IMR-90 (cell line): ENCODE measurements at regions not wholly inside any gene's neighbourhood (a gene's known extent, or its start where the extent isn't known, plus 50 kb on each side); places are given as distances from the start of the nearest gene placed in this dataset.

Experiments used
- CHD1 ChIP-seq: IDR thresholded peaks from 2 replicates; pipeline ENCODE4 v1.6.1; 2012; ENCODE audit warnings: low read depth, low read length, improper control_type of control experiment
- NFE2L2 ChIP-seq: fragments of 150-350 bp; IDR thresholded peaks from 2 replicates; pipeline ENCODE4 v1.6.1; 2016; ENCODE audit warnings: low read depth, mild to moderate bottlenecking, low read length
- POLR2A ChIP-seq: IDR thresholded peaks from 2 replicates; pipeline ENCODE4 v1.6.1; 2012; ENCODE audit warnings: mild to moderate bottlenecking, low read depth, low read length
- RAD21 ChIP-seq: IDR thresholded peaks from 2 replicates; pipeline ENCODE4 v1.6.1; 2012; ENCODE audit warnings: low read length, improper control_type of control experiment
- RCOR1 ChIP-seq: IDR thresholded peaks from 2 replicates; pipeline ENCODE4 v1.6.1; 2012; ENCODE audit warnings: mild to moderate bottlenecking, low read length, improper control_type of control experiment; ENCODE audit not compliant: insufficient replicate concordance
- TF ChIP-seq, protein P1 (sequence below): conservative IDR thresholded peaks from 2 replicates; pipeline ENCODE4 v1.5.1; 2012; ENCODE audit warnings: mild to moderate bottlenecking, low read depth, low read length, improper control_type of control experiment
- TF ChIP-seq, protein P2 (sequence below): fragments of 150-350 bp; IDR thresholded peaks from 2 replicates; pipeline ENCODE4 v1.6.1; 2017; ENCODE audit warnings: mild to moderate bottlenecking, antibody characterized with exemption, low read length, low read depth

DNA sequence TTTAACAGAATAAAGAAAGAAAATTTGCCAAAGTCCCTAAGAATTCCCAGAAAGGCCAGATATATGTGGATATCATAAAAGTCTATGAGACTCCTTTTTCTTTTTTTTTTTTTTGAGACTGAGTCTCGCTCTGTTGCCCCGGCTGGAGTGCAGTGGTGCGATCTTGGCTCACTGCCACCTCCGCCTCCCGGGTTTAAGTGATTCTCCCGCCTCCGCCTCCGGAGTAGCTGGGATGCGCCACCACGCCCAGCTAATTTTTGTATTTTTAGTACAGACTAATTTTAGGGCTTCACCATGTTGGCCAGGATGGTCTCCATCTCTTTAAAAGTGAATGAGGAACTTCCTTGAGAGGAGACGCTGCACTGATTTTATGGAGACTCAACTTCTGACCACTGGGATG, 335.2 kb downstream of the FBXO15 start:
- TF ChIP-seq, protein P1, sequence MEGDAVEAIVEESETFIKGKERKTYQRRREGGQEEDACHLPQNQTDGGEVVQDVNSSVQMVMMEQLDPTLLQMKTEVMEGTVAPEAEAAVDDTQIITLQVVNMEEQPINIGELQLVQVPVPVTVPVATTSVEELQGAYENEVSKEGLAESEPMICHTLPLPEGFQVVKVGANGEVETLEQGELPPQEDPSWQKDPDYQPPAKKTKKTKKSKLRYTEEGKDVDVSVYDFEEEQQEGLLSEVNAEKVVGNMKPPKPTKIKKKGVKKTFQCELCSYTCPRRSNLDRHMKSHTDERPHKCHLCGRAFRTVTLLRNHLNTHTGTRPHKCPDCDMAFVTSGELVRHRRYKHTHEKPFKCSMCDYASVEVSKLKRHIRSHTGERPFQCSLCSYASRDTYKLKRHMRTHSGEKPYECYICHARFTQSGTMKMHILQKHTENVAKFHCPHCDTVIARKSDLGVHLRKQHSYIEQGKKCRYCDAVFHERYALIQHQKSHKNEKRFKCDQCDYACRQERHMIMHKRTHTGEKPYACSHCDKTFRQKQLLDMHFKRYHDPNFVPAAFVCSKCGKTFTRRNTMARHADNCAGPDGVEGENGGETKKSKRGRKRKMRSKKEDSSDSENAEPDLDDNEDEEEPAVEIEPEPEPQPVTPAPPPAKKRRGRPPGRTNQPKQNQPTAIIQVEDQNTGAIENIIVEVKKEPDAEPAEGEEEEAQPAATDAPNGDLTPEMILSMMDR = no peak
- TF ChIP-seq POLR2A (no peak), CHD1 (no peak), RCOR1 (no peak), RAD21 (no peak), NFE2L2 (no peak)
- TF ChIP-seq, protein P2, sequence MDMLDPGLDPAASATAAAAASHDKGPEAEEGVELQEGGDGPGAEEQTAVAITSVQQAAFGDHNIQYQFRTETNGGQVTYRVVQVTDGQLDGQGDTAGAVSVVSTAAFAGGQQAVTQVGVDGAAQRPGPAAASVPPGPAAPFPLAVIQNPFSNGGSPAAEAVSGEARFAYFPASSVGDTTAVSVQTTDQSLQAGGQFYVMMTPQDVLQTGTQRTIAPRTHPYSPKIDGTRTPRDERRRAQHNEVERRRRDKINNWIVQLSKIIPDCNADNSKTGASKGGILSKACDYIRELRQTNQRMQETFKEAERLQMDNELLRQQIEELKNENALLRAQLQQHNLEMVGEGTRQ = no peak
